Keratinocyte (primary cell): ENCODE measurements at regions not wholly inside any gene's neighbourhood (a gene's known extent, or its start where the extent isn't known, plus 50 kb on each side); places are given as distances from the start of the nearest gene placed in this dataset.

Experiments used
- DNase-seq: peaks from one replicate; pipeline ENCODE4 v3.0.0-alpha.2; 2011; ENCODE audit warnings: low read depth, missing footprints, low spot score
- FAIRE-seq: peaks from 2 replicates; lab custom pipeline; 2011; peaks lifted over from hg19 to GRCh38; lab: Jason Lieb, UNC
- H2AFZ ChIP-seq: 2 replicates; pipeline ENCODE4 v1.6.0; 2012; ENCODE audit warnings: low read length, control low read depth, inconsistent platforms; ENCODE audit not compliant: control insufficient read depth
- H3K27ac ChIP-seq: 2 replicates; pipeline ENCODE4 v1.5.1; 2011; ENCODE audit warnings: low read length; ENCODE audit not compliant: control insufficient read depth, insufficient read depth
- H3K27me3 ChIP-seq: 3 replicates; pipeline ENCODE4 v1.6.0; 2011; ENCODE audit warnings: low read length; ENCODE audit not compliant: control insufficient read depth, insufficient read depth; ENCODE audit errors: extremely low read depth
- H3K36me3 ChIP-seq, 2 experiments: 2 replicates in 1 of 2; 3 replicates in 1 of 2; pipeline ENCODE4 v1.5.1; 2011; ENCODE audit warnings: low read length in 2 of 2, mild to moderate bottlenecking in 1 of 2; ENCODE audit not compliant: control insufficient read depth in 2 of 2, insufficient read depth in 2 of 2; ENCODE audit errors: extremely low read depth in 1 of 2
- H3K4me1 ChIP-seq: 3 replicates; pipeline ENCODE4 v1.5.1; 2011; ENCODE audit warnings: low read length; ENCODE audit not compliant: control insufficient read depth, insufficient read depth; ENCODE audit errors: extremely low read depth
- H3K4me2 ChIP-seq: 3 replicates; pipeline ENCODE4 v1.6.0; 2011; ENCODE audit warnings: low read depth, low read length; ENCODE audit not compliant: control insufficient read depth, insufficient read depth; ENCODE audit errors: extremely low read depth
- H3K4me3 ChIP-seq, 3 experiments: fragments of 200-600 bp in 1 of 3; sonication (generic) in 1 of 3; 2 replicates in 2 of 3; 3 replicates in 1 of 3; pipeline ENCODE4 v1.5.1; 2011 to 2016; ENCODE audit warnings: low read length in 3 of 3, mild to moderate bottlenecking in 3 of 3, control low read depth in 2 of 3, inconsistent platforms in 1 of 3, low read depth in 1 of 3, mixed read lengths in 1 of 3, mixed run types in 1 of 3, moderate library complexity in 1 of 3; ENCODE audit not compliant: control insufficient read depth in 2 of 3, insufficient read depth in 2 of 3; ENCODE audit errors: extremely low read depth in 1 of 3
- H3K79me2 ChIP-seq: 2 replicates; pipeline ENCODE4 v1.6.0; 2012; ENCODE audit warnings: low read length; ENCODE audit not compliant: control insufficient read depth, insufficient read depth
- H3K9ac ChIP-seq: 3 replicates; pipeline ENCODE4 v1.6.0; 2011; ENCODE audit warnings: low read length; ENCODE audit not compliant: control insufficient read depth, insufficient read depth; ENCODE audit errors: extremely low read depth
- H3K9me1 ChIP-seq: 3 replicates; pipeline ENCODE4 v1.6.0; 2011; ENCODE audit warnings: low read length; ENCODE audit not compliant: control insufficient read depth, insufficient read depth; ENCODE audit errors: extremely low read depth
- H3K9me3 ChIP-seq: 2 replicates; pipeline ENCODE4 v1.5.1; 2012; ENCODE audit warnings: low read depth, low read length; ENCODE audit not compliant: control insufficient read depth
- H4K20me1 ChIP-seq: 3 replicates; pipeline ENCODE4 v1.6.0; 2011; ENCODE audit warnings: low read length; ENCODE audit not compliant: control insufficient read depth, insufficient read depth; ENCODE audit errors: extremely low read depth
- CTCF ChIP-seq, 3 experiments: IDR thresholded peaks in 1 of 3; conservative IDR thresholded peaks in 1 of 3; optimal IDR thresholded peaks in 1 of 3; 2 replicates in 2 of 3; 3 replicates in 1 of 3; pipeline versions ENCODE3 to v1.5.1; 2011; ENCODE audit warnings: low read length in 3 of 3, mild to moderate bottlenecking in 3 of 3, moderate library complexity in 2 of 3, control low read depth in 1 of 3, inconsistent platforms in 1 of 3; ENCODE audit not compliant: insufficient read depth in 2 of 3; ENCODE audit errors: extremely low read depth in 1 of 3
- EZH2 ChIP-seq: IDR thresholded peaks from one replicate; pipeline ENCODE4 v1.6.1; 2012; ENCODE audit warnings: inconsistent platforms, mild to moderate bottlenecking, low read length, moderate library complexity
- dilution Hi-C: fragments of 300-500 bp; cut with MboI; formaldehyde crosslinking; loops from one replicate; pipeline ENCODE4 v1.7.0; 2020; ENCODE audit warnings: low sequenced_read_pairs; ENCODE audit not compliant: extremely low pct_ligation_motif_present

GRCh38 chr22:48908547-48908946 lies 919.1 kb downstream of the BRD1 start:
- no peaks in the 10 kb centered on the region for H4K20me1 ChIP-seq
- TF ChIP-seq CTCF (optimal IDR thresholded peaks at IDR 0.05 in 1 of 3, IDR thresholded peaks at IDR 0.05 in 1 of 3, conservative IDR thresholded peaks at IDR 0.05 in 1 of 3; ENCODE audit: extremely low read depth in 1 of 3, insufficient read depth in 2 of 3, low read length in 3 of 3) (no peak), EZH2 (no peak)
- H3K4me2 ChIP-seq = no peak overlapping the region
- no peak for DNase-seq
- H3K4me3 ChIP-seq = no peak overlapping the region
- dilution Hi-C loops = no loop called here
- H3K27ac ChIP-seq = no peak overlapping the region
- no peak overlapping the region for H2AFZ ChIP-seq
- H3K9me1 ChIP-seq = no peaks in the 10 kb centered on the region
- H3K27me3 ChIP-seq = no peaks in the 10 kb centered on the region
- H3K9me3 ChIP-seq = peaks cover 11% of the 10 kb centered on the region
- no peaks in the 10 kb centered on the region for H3K36me3 ChIP-seq
- H3K9ac ChIP-seq = no peak overlapping the region
- no peak for FAIRE-seq
- H3K79me2 ChIP-seq = no peaks in the 10 kb centered on the region
- H3K4me1 ChIP-seq = no peaks in the 10 kb centered on the region

GRCh38 chr22:48907591-48907990 lies 920.1 kb downstream of the BRD1 start:
- H3K9me1 ChIP-seq = no peaks in the 10 kb centered on the region
- no peak for TF ChIP-seq EZH2
- no peak overlapping the region for H3K9ac ChIP-seq
- H3K27ac ChIP-seq = no peak overlapping the region
- dilution Hi-C loops = no loop called here
- DNase-seq = no peak
- FAIRE-seq = no peak
- peaks cover 12% of the 10 kb centered on the region for H3K9me3 ChIP-seq
- H3K36me3 ChIP-seq = no peaks in the 10 kb centered on the region
- H3K4me2 ChIP-seq = no peak overlapping the region
- no peaks in the 10 kb centered on the region for H3K27me3 ChIP-seq
- H3K4me3 ChIP-seq = no peak overlapping the region
- no peaks in the 10 kb centered on the region for H3K79me2 ChIP-seq
- no peaks in the 10 kb centered on the region for H3K4me1 ChIP-seq
- no peaks in the 10 kb centered on the region for H4K20me1 ChIP-seq
- H2AFZ ChIP-seq = no peak overlapping the region

- Histone ChIP-seq H3K4me1 (no peaks in the 10 kb centered on the region), H3K9ac (no peak overlapping the region), H2AFZ (no peak overlapping the region), H3K36me3 (no peaks in the 10 kb centered on the region), H3K9me1 (no peaks in the 10 kb centered on the region), H3K27ac (no peak overlapping the region), H3K4me3 (no peak overlapping the region), H3K9me3 (peaks cover 14% of the 10 kb centered on the region), H4K20me1 (no peaks in the 10 kb centered on the region), H3K27me3 (no peaks in the 10 kb centered on the region), H3K4me2 (no peak overlapping the region), H3K79me2 (no peaks in the 10 kb centered on the region)
- DNase-seq (no peak), FAIRE-seq (no peak)
- TF ChIP-seq CTCF (optimal IDR thresholded peaks at IDR 0.05 in 1 of 3, IDR thresholded peaks at IDR 0.05 in 1 of 3, conservative IDR thresholded peaks at IDR 0.05 in 1 of 3; ENCODE audit: extremely low read depth in 1 of 3, insufficient read depth in 2 of 3, low read length in 3 of 3) = no peak
- no peak for TF ChIP-seq EZH2
- dilution Hi-C loops = no loop called here
These were observed 921.3 kb downstream of the BRD1 start for GRCh38 chr22:48906216-48906835.
